GM12865 (cell line): ENCODE measurements at regions not wholly inside any gene's neighbourhood (a gene's known extent, or its start where the extent isn't known, plus 50 kb on each side); places are given as distances from the start of the nearest gene placed in this dataset.
"Not testable (repeated sequence)": the region's sequence is repeated elsewhere in the genome, so short reads cannot be mapped to it uniquely, and the experiment has no call there.

Source experiments
- DNase-seq: peaks from one replicate; pipeline ENCODE4 v3.0.0; 2010; ENCODE audit warnings: low read depth
- H3K4me3 ChIP-seq: 2 replicates; pipeline ENCODE4 v1.5.1; 2011; ENCODE audit warnings: mild to moderate bottlenecking, low read depth, low read length, control low read depth
- CTCF ChIP-seq: IDR thresholded peaks from 2 replicates; pipeline ENCODE4 v1.5.1; 2011; ENCODE audit warnings: low read length, control low read depth, low read depth, inconsistent platforms; ENCODE audit not compliant: insufficient read depth; ENCODE audit errors: missing control alignments

GRCh38 chr16:88208112-88208511 is 174.6 kb upstream of the ZNF469 start:
- DNase-seq = no peak
- no peak overlapping the region for H3K4me3 ChIP-seq
- no peak for TF ChIP-seq CTCF

- not testable (repeated sequence) for DNase-seq, H3K4me3 ChIP-seq
Observed at GRCh38 chr16:88208776-88209175, 174.0 kb upstream of the ZNF469 start.

GRCh38 chr16:88209579-88209978 is 173.2 kb upstream of the ZNF469 start:
- H3K4me3 ChIP-seq, DNase-seq: not testable (repeated sequence)

- not testable (repeated sequence) for DNase-seq, H3K4me3 ChIP-seq
Observed at GRCh38 chr16:88213937-88214336, 168.8 kb upstream of the ZNF469 start.

GRCh38 chr16:88221001-88221761 is 161.6 kb upstream of the ZNF469 start:
- H3K4me3 ChIP-seq, DNase-seq: not testable (repeated sequence)

GRCh38 chr16:88223696-88224095 is 159.1 kb upstream of the ZNF469 start:
- DNase-seq, H3K4me3 ChIP-seq: not testable (repeated sequence)

- DNase-seq, H3K4me3 ChIP-seq: not testable (repeated sequence)
Observed at GRCh38 chr16:88224131-88224898, 158.4 kb upstream of the ZNF469 start.

- not testable (repeated sequence) for H3K4me3 ChIP-seq, DNase-seq
Observed at GRCh38 chr16:88225640-88226230, 157.0 kb upstream of the ZNF469 start.

- not testable (repeated sequence) for H3K4me3 ChIP-seq, DNase-seq
Observed at GRCh38 chr16:88226302-88226701, 156.5 kb upstream of the ZNF469 start.

GRCh38 chr16:88227026-88227721 is 155.6 kb upstream of the ZNF469 start:
- DNase-seq, H3K4me3 ChIP-seq: not testable (repeated sequence)

- H3K4me3 ChIP-seq, DNase-seq: not testable (repeated sequence)
Observed at GRCh38 chr16:88227722-88228482, 154.9 kb upstream of the ZNF469 start.

- not testable (repeated sequence) for DNase-seq
Observed at GRCh38 chr16:88228751-88229150, 154.0 kb upstream of the ZNF469 start.

GRCh38 chr16:88229710-88230109 is 153.0 kb upstream of the ZNF469 start:
- not testable (repeated sequence) for DNase-seq, H3K4me3 ChIP-seq

More at GRCh38 chr16:88228751-88229150, 154.0 kb upstream of the ZNF469 start:
- not testable (repeated sequence) for H3K4me3 ChIP-seq

GRCh38 chr16:88230276-88230966 is 152.3 kb upstream of the ZNF469 start:
- H3K4me3 ChIP-seq, DNase-seq: not testable (repeated sequence)

- H3K4me3 ChIP-seq, DNase-seq: not testable (repeated sequence)
Observed at GRCh38 chr16:88230967-88231615, 151.7 kb upstream of the ZNF469 start.

GRCh38 chr16:88231839-88232238 is 150.9 kb upstream of the ZNF469 start:
- DNase-seq, H3K4me3 ChIP-seq: not testable (repeated sequence)
